ENCODE measurements at regions not wholly inside any gene's neighbourhood (a gene's known extent, or its start where the extent isn't known, plus 50 kb on each side); places are given as distances from the start of the nearest gene placed in this dataset.

DNA sequence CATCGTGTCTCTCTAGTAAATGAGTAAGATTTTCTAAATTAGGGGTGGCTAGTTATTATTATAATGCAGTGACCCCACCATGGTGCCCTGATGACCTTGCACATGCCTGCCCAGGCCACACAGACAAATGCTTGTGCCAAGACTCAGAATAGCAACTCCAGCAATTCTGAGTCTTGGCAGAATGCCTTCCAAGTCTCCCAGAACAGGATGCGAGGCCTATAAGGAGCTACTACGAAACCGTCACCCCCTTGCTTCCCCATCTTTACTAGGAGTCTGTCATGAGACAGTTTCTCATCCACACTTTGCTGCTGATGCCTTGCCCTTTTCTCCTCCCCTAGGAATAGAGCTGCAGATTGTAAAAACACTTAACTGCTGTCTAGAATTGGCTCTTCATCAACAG, 559.9 kb downstream of the TRHDE start:
- TF ChIP-seq POLR2AphosphoS5 (IDR thresholded peaks at IDR 0.05) (no peak), EP300 (conservative IDR thresholded peaks at IDR 0.05; ENCODE audit: poor library complexity, severe bottlenecking) (no peak), TAF1 (IDR thresholded peaks at IDR 0.05; ENCODE audit: low read depth) (no peak), SMC3 (conservative IDR thresholded peaks at IDR 0.05; ENCODE audit: poor library complexity) (no peak), RAD21 (conservative IDR thresholded peaks at IDR 0.05) (no peak), EZH2 (IDR thresholded peaks at IDR 0.05; ENCODE audit: borderline replicate concordance, insufficient read depth, low read length, poor library complexity, severe bottlenecking) (no peak), MXI1 (conservative IDR thresholded peaks at IDR 0.05; ENCODE audit: poor library complexity, severe bottlenecking) (no peak)
- TF ChIP-seq, protein P1, sequence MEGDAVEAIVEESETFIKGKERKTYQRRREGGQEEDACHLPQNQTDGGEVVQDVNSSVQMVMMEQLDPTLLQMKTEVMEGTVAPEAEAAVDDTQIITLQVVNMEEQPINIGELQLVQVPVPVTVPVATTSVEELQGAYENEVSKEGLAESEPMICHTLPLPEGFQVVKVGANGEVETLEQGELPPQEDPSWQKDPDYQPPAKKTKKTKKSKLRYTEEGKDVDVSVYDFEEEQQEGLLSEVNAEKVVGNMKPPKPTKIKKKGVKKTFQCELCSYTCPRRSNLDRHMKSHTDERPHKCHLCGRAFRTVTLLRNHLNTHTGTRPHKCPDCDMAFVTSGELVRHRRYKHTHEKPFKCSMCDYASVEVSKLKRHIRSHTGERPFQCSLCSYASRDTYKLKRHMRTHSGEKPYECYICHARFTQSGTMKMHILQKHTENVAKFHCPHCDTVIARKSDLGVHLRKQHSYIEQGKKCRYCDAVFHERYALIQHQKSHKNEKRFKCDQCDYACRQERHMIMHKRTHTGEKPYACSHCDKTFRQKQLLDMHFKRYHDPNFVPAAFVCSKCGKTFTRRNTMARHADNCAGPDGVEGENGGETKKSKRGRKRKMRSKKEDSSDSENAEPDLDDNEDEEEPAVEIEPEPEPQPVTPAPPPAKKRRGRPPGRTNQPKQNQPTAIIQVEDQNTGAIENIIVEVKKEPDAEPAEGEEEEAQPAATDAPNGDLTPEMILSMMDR (IDR thresholded peaks at IDR 0.05; ENCODE audit: poor library complexity, severe bottlenecking) = no peak
- TF ChIP-seq, protein P2, sequence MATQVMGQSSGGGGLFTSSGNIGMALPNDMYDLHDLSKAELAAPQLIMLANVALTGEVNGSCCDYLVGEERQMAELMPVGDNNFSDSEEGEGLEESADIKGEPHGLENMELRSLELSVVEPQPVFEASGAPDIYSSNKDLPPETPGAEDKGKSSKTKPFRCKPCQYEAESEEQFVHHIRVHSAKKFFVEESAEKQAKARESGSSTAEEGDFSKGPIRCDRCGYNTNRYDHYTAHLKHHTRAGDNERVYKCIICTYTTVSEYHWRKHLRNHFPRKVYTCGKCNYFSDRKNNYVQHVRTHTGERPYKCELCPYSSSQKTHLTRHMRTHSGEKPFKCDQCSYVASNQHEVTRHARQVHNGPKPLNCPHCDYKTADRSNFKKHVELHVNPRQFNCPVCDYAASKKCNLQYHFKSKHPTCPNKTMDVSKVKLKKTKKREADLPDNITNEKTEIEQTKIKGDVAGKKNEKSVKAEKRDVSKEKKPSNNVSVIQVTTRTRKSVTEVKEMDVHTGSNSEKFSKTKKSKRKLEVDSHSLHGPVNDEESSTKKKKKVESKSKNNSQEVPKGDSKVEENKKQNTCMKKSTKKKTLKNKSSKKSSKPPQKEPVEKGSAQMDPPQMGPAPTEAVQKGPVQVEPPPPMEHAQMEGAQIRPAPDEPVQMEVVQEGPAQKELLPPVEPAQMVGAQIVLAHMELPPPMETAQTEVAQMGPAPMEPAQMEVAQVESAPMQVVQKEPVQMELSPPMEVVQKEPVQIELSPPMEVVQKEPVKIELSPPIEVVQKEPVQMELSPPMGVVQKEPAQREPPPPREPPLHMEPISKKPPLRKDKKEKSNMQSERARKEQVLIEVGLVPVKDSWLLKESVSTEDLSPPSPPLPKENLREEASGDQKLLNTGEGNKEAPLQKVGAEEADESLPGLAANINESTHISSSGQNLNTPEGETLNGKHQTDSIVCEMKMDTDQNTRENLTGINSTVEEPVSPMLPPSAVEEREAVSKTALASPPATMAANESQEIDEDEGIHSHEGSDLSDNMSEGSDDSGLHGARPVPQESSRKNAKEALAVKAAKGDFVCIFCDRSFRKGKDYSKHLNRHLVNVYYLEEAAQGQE (IDR thresholded peaks at IDR 0.05; ENCODE audit: borderline replicate concordance) = no peak

Data from neural cell (in vitro differentiated cells).